ENCODE measurements at regions not wholly inside any gene's neighbourhood (a gene's known extent, or its start where the extent isn't known, plus 50 kb on each side); places are given as distances from the start of the nearest gene placed in this dataset.
"Not testable (repeated sequence)": the region's sequence is repeated elsewhere in the genome, so short reads cannot be mapped to it uniquely, and the experiment has no call there.

- POLR2A ChIA-PET (ENCODE audit: unreplicated experiment); H2AFZ ChIP-seq (ENCODE audit: low read length); H3K79me2 ChIP-seq (ENCODE audit: low read length); H3K4me1 ChIP-seq (ENCODE audit: insufficient read depth, low read length); H3K9me3 ChIP-seq (ENCODE audit: low read length); H3K27me3 ChIP-seq (ENCODE audit: low read length); H3K9ac ChIP-seq (ENCODE audit: low read length); intact Hi-C loops (cut with micrococcal nuclease); ATAC-seq; H3K4me3 ChIP-seq (ENCODE audit: low read length); CTCF ChIA-PET; H4K20me1 ChIP-seq (ENCODE audit: low read length); H3K9me2 ChIP-seq (replicated peaks; ENCODE audit: low read length); H3K36me3 ChIP-seq (ENCODE audit: low read depth, low read length); DNase-seq; H3K27ac ChIP-seq (ENCODE audit: low read length); H3F3A ChIP-seq (ENCODE audit: low read length, unreplicated experiment); H3K4me2 ChIP-seq (ENCODE audit: low read length); BruUV-seq (replicated peaks): not testable (repeated sequence)
These were observed 88.5 kb upstream of the DCAF12L1 start for GRCh38 chrX:126641076-126641475.

GRCh38 chrX:126655061-126655460, 102.4 kb upstream of the DCAF12L1 start:
- Histone ChIP-seq H3K9me2 (replicated peaks; ENCODE audit: low read length) (no peaks in the 10 kb centered on the region), H3F3A (ENCODE audit: low read length, unreplicated experiment) (no peaks in the 10 kb centered on the region), H3K27me3 (ENCODE audit: low read length) (no peaks in the 10 kb centered on the region), H3K9ac (ENCODE audit: low read length) (no peak overlapping the region), H3K9me3 (ENCODE audit: low read length) (no peaks in the 10 kb centered on the region), H4K20me1 (ENCODE audit: low read length) (no peaks in the 10 kb centered on the region), H2AFZ (ENCODE audit: low read length) (no peak overlapping the region), H3K79me2 (ENCODE audit: low read length) (no peaks in the 10 kb centered on the region), H3K27ac (ENCODE audit: low read length) (no peak overlapping the region), H3K4me3 (ENCODE audit: low read length) (no peak overlapping the region), H3K36me3 (ENCODE audit: low read depth, low read length) (no peaks in the 10 kb centered on the region), H3K4me2 (ENCODE audit: low read length) (no peak overlapping the region), H3K4me1 (ENCODE audit: insufficient read depth, low read length) (no peaks in the 10 kb centered on the region)
- CTCF ChIA-PET, result no interaction called here
- intact Hi-C loops (cut with micrococcal nuclease), result no loop called here
- POLR2A ChIA-PET (ENCODE audit: unreplicated experiment), result no interaction called here
- BruUV-seq (replicated peaks), result no TSS peak
- no peak for TF ChIP-seq EZH2 (IDR thresholded peaks at IDR 0.05; ENCODE audit: low read length, unreplicated experiment)
- TF ChIP-seq CTCF (conservative IDR thresholded peaks at IDR 0.05; ENCODE audit: low read depth, low read length), result no peak
- TF ChIP-seq EZH2phosphoT487 (IDR thresholded peaks at IDR 0.05; ENCODE audit: borderline replicate concordance, low read length), result no peak
- DNase-seq, result peak; percentile 51
- peak; percentile 31; the same call in 1 of the 2 replicates for ATAC-seq

- ATAC-seq (peak; percentile 35; the same call in 1 of the 2 replicates), DNase-seq (peak; percentile 66)
- H3K9ac ChIP-seq (ENCODE audit: low read length), result no peak overlapping the region
- TF ChIP-seq EZH2phosphoT487 (IDR thresholded peaks at IDR 0.05; ENCODE audit: borderline replicate concordance, low read length), result no peak
- TF ChIP-seq EZH2 (IDR thresholded peaks at IDR 0.05; ENCODE audit: low read length, unreplicated experiment), result no peak
- TF ChIP-seq CTCF (conservative IDR thresholded peaks at IDR 0.05; ENCODE audit: low read depth, low read length), result no peak
- H3K4me2 ChIP-seq (ENCODE audit: low read length), result no peak overlapping the region
- H3K4me3 ChIP-seq (ENCODE audit: low read length), result no peak overlapping the region
- H3K9me3 ChIP-seq (ENCODE audit: low read length), result no peaks in the 10 kb centered on the region
- no peaks in the 10 kb centered on the region for H3K4me1 ChIP-seq (ENCODE audit: insufficient read depth, low read length)
- H3K9me2 ChIP-seq (replicated peaks; ENCODE audit: low read length), result no peaks in the 10 kb centered on the region
- CTCF ChIA-PET, result no interaction called here
- H4K20me1 ChIP-seq (ENCODE audit: low read length), result no peaks in the 10 kb centered on the region
- H3K27me3 ChIP-seq (ENCODE audit: low read length), result no peaks in the 10 kb centered on the region
- POLR2A ChIA-PET (ENCODE audit: unreplicated experiment), result no interaction called here
- no peaks in the 10 kb centered on the region for H3K36me3 ChIP-seq (ENCODE audit: low read depth, low read length)
- intact Hi-C loops (cut with micrococcal nuclease), result no loop called here
- H3K79me2 ChIP-seq (ENCODE audit: low read length), result no peaks in the 10 kb centered on the region
- no peaks in the 10 kb centered on the region for H3F3A ChIP-seq (ENCODE audit: low read length, unreplicated experiment)
- no peak overlapping the region for H2AFZ ChIP-seq (ENCODE audit: low read length)
- no peak overlapping the region for H3K27ac ChIP-seq (ENCODE audit: low read length)
- BruUV-seq (replicated peaks), result no TSS peak
These were observed 105.8 kb upstream of the DCAF12L1 start for GRCh38 chrX:126658447-126658846.
